SK-N-SH (cell line): ENCODE measurements at regions not wholly inside any gene's neighbourhood (a gene's known extent, or its start where the extent isn't known, plus 50 kb on each side); places are given as distances from the start of the nearest gene placed in this dataset.

ENCODE experiments used
- CTCF ChIA-PET: fragments of 300-600, 350-600 bp; formaldehyde crosslinking; extraction: SDS; loops from one replicate; lab custom pipeline; 2021; lab: Yijun Ruan, JAX
- POLR2A ChIA-PET: fragments of 350-600 bp; sonication (Branson Sonifier 250); formaldehyde crosslinking; extraction: SDS; loops from one replicate; lab custom pipeline; 2020; ENCODE audit warnings: antibody characterized with exemption, inconsistent platforms; lab: Yijun Ruan, JAX
- DNase-seq: peaks from one replicate; pipeline ENCODE4 v3.0.0; 2012
- H2AFZ ChIP-seq: fragments of 200-600 bp; sonication (generic); 2 replicates; pipeline ENCODE4 v1.8.1; 2016; ENCODE audit warnings: antibody characterized with exemption, mild to moderate bottlenecking, low read depth
- H3F3A ChIP-seq: fragments of 200-600 bp; sonication (generic); replicated peaks from 2 replicates; pipeline ENCODE3; 2016; ENCODE audit warnings: antibody characterized with exemption, mild to moderate bottlenecking; ENCODE audit not compliant: insufficient read depth
- H3K27ac ChIP-seq, 2 experiments: fragments of 200-500 bp in 1 of 2; fragments of 200-600 bp in 1 of 2; sonication (Bioruptor generic) in 1 of 2; sonication (generic), shearing (Covaris generic) in 1 of 2; 2 replicates each; pipeline versions ENCODE4 v1.5.1 to v1.6.1; 2014 to 2016; ENCODE audit warnings: low read depth in 2 of 2, inconsistent platforms in 1 of 2, low read length in 1 of 2, mild to moderate bottlenecking in 1 of 2, mixed read lengths in 1 of 2
- H3K27me3 ChIP-seq: fragments of 200-600 bp; sonication (generic), shearing (Covaris generic); 2 replicates; pipeline ENCODE4 v1.6.1; 2016; ENCODE audit warnings: mixed run types; ENCODE audit not compliant: insufficient read depth
- H3K36me3 ChIP-seq, 2 experiments: fragments of 200-500 bp in 1 of 2; fragments of 200-600 bp in 1 of 2; sonication (Bioruptor generic) in 1 of 2; sonication (generic) in 1 of 2; replicated peaks in 1 of 2; 2 replicates each; pipeline versions ENCODE3 to v1.5.1; 2014 to 2016; ENCODE audit warnings: low read length in 1 of 2, mild to moderate bottlenecking in 1 of 2; ENCODE audit not compliant: insufficient read depth in 2 of 2, control insufficient read depth in 1 of 2
- H3K4me1 ChIP-seq, 2 experiments: fragments of 200-500 bp in 1 of 2; fragments of 200-600 bp in 1 of 2; sonication (Bioruptor generic) in 1 of 2; sonication (generic), shearing (Covaris generic) in 1 of 2; 2 replicates each; pipeline versions ENCODE4 v1.5.1 to v1.6.1; 2014 to 2016; ENCODE audit warnings: low read depth in 1 of 2, low read length in 1 of 2, mixed run types in 1 of 2; ENCODE audit not compliant: insufficient read depth in 2 of 2, control insufficient read depth in 1 of 2
- H3K4me2 ChIP-seq: fragments of 200-600 bp; sonication (generic), shearing (Covaris generic); 2 replicates; pipeline ENCODE4 v1.6.1; 2017; ENCODE audit warnings: mixed run types
- H3K4me3 ChIP-seq, 2 experiments: fragments of 200-500 bp in 1 of 2; fragments of 200-600 bp in 1 of 2; sonication (Bioruptor generic) in 1 of 2; sonication (generic), shearing (Covaris generic) in 1 of 2; 2 replicates each; pipeline versions ENCODE4 v1.5.1 to v1.8.1; 2014 to 2016; ENCODE audit warnings: low read depth in 2 of 2, inconsistent platforms in 1 of 2, low read length in 1 of 2, mild to moderate bottlenecking in 1 of 2, mixed read lengths in 1 of 2, moderate library complexity in 1 of 2
- H3K79me2 ChIP-seq: fragments of 200-600 bp; sonication (generic); 2 replicates; pipeline ENCODE4 v1.8.1; 2017; ENCODE audit warnings: mild to moderate bottlenecking; ENCODE audit not compliant: insufficient read depth
- H3K9ac ChIP-seq: fragments of 200-600 bp; sonication (generic); 2 replicates; pipeline ENCODE4 v1.6.1; 2017; ENCODE audit warnings: mixed run types
- H3K9me2 ChIP-seq: fragments of 200-600 bp; sonication (generic); 2 replicates; pipeline ENCODE4 v1.6.1; 2017; ENCODE audit warnings: mixed run types
- H3K9me3 ChIP-seq: fragments of 200-600 bp; sonication (generic); 2 replicates; pipeline ENCODE4 v1.6.1; 2017; ENCODE audit warnings: mixed run types, mild to moderate bottlenecking, moderate library complexity
- H4K20me1 ChIP-seq: fragments of 200-600 bp; sonication (generic); 2 replicates; pipeline ENCODE4 v1.6.1; 2017; ENCODE audit warnings: mild to moderate bottlenecking, mixed run types; ENCODE audit not compliant: insufficient read depth
- ELF1 ChIP-seq: IDR thresholded peaks from 2 replicates; pipeline ENCODE4 v1.4.0; 2012
- EP300 ChIP-seq, 2 experiments: IDR thresholded peaks; 2 replicates each; pipeline versions ENCODE4 v1.4.0 to v1.6.1; 2012; ENCODE audit warnings: borderline replicate concordance in 1 of 2, low read depth in 1 of 2, low read length in 1 of 2
- FOXJ3 ChIP-seq: sonication (generic); formaldehyde crosslinking; IDR thresholded peaks from 2 replicates; pipeline ENCODE4 v1.5.1; 2020; ENCODE audit warnings: mild to moderate bottlenecking, missing genetic modification reagents
- FOXM1 ChIP-seq: IDR thresholded peaks from 2 replicates; pipeline ENCODE4 v1.4.0; 2012; ENCODE audit warnings: low read depth, mild to moderate bottlenecking
- JUND ChIP-seq: IDR thresholded peaks from 2 replicates; pipeline ENCODE4 v1.4.0; 2012
- MAX ChIP-seq: IDR thresholded peaks from 2 replicates; pipeline ENCODE4 v1.4.0; 2012; ENCODE audit warnings: low read depth
- NRF1 ChIP-seq: IDR thresholded peaks from 2 replicates; pipeline ENCODE4 v1.6.1; 2012; ENCODE audit warnings: low read depth, mild to moderate bottlenecking, low read length
- PBX3 ChIP-seq: IDR thresholded peaks from 2 replicates; pipeline ENCODE4; 2012
- POLR2AphosphoS5 ChIP-seq: IDR thresholded peaks from 2 replicates; pipeline ENCODE4 v1.6.1; 2012; ENCODE audit warnings: low read depth, low read length
- REST ChIP-seq: IDR thresholded peaks from 2 replicates; pipeline ENCODE4 v1.6.1; 2012; ENCODE audit warnings: mild to moderate bottlenecking, low read depth, low read length, moderate library complexity
- RFX5 ChIP-seq: IDR thresholded peaks from 2 replicates; pipeline ENCODE4 v1.6.1; 2012; ENCODE audit warnings: mild to moderate bottlenecking, improper control_type of control experiment, low read length
- SIN3A ChIP-seq: IDR thresholded peaks from 2 replicates; pipeline ENCODE4 v1.6.1; 2012; ENCODE audit warnings: low read depth, mild to moderate bottlenecking, low read length, moderate library complexity, borderline replicate concordance
- SMC3 ChIP-seq: IDR thresholded peaks from 2 replicates; pipeline ENCODE4 v1.6.1; 2012; ENCODE audit warnings: low read depth, low read length, improper control_type of control experiment
- TAF1 ChIP-seq: IDR thresholded peaks from 2 replicates; pipeline ENCODE4 v1.6.1; 2012; ENCODE audit warnings: low read depth, mild to moderate bottlenecking, low read length, moderate library complexity, borderline replicate concordance
- TCF12 ChIP-seq: IDR thresholded peaks from 2 replicates; pipeline ENCODE4 v1.4.0; 2012
- WGBS: methylation state at CpG from one replicate; pipeline ENCODE4 v1.1.6; 2017; ENCODE audit warnings: low lambda C conversion rate; 5-methylcytosine and 5-hydroxymethylcytosine counted together

GRCh38 chr13:109448629-109449028 is 337.8 kb downstream of the IRS2 start:
- no peak for DNase-seq
- no peaks in the 10 kb centered on the region for H3F3A ChIP-seq
- no peaks in the 10 kb centered on the region for H3K79me2 ChIP-seq
- H3K4me1 ChIP-seq = peaks cover 0 to 2% of the 10 kb centered on the region in 2 experiments; a peak in 1 of 4 replicates
- CTCF ChIA-PET = no interaction called here
- POLR2A ChIA-PET = no interaction called here
- H3K4me3 ChIP-seq = no peak overlapping the region
- no peaks in the 10 kb centered on the region for H3K36me3 ChIP-seq
- no peaks in the 10 kb centered on the region for H4K20me1 ChIP-seq
- no peaks in the 10 kb centered on the region for H3K9me3 ChIP-seq
- no peak for TF ChIP-seq PBX3
- no peak for TF ChIP-seq SIN3A
- no peak for TF ChIP-seq MAX
- TF ChIP-seq SMC3 = no peak
- TF ChIP-seq ELF1 = no peak
- no peak for TF ChIP-seq POLR2AphosphoS5
- no peak for TF ChIP-seq FOXM1
- TF ChIP-seq NRF1 = no peak
- TF ChIP-seq TAF1 = no peak
- TF ChIP-seq JUND = no peak
- TF ChIP-seq TCF12 = no peak
- no peak overlapping the region for H3K9ac ChIP-seq
- no peaks in the 10 kb centered on the region for H3K27me3 ChIP-seq
- no peak overlapping the region for H3K4me2 ChIP-seq
- no peak overlapping the region for H2AFZ ChIP-seq
- 94% methylated on average over 8 of the region's 8 CpGs for whole genome bisulfite sequencing
- no peak overlapping the region for H3K27ac ChIP-seq
- no peaks in the 10 kb centered on the region for H3K9me2 ChIP-seq

- Histone ChIP-seq H3K4me1 (peaks cover 0 to 2% of the 10 kb centered on the region in 2 experiments; a peak in 1 of 4 replicates), H3K36me3 (no peaks in the 10 kb centered on the region), H2AFZ (no peak overlapping the region), H3K27me3 (no peaks in the 10 kb centered on the region), H3K9me2 (no peaks in the 10 kb centered on the region), H3K27ac (no peak overlapping the region), H3K9me3 (no peaks in the 10 kb centered on the region), H3K9ac (no peak overlapping the region), H3K79me2 (no peaks in the 10 kb centered on the region), H3K4me3 (no peak overlapping the region), H3K4me2 (no peak overlapping the region), H3F3A (no peaks in the 10 kb centered on the region), H4K20me1 (no peaks in the 10 kb centered on the region)
- POLR2A ChIA-PET = no interaction called here
- no peak for DNase-seq
- no peak for TF ChIP-seq RFX5
- no peak for TF ChIP-seq REST
- TF ChIP-seq EP300 (IDR thresholded peaks at IDR 0.05; ENCODE audit: borderline replicate concordance in 1 of 2, low read depth in 1 of 2, low read length in 1 of 2) = no peak
- TF ChIP-seq TCF12 = no peak
- TF ChIP-seq FOXJ3 (CRISPR knock-in tag) = no peak
- CTCF ChIA-PET = no interaction called here
- 83% methylated on average over 4 of the region's 4 CpGs for WGBS
Measured at GRCh38 chr13:109447667-109448066, 338.7 kb downstream of the IRS2 start.
